DOHH2 (cell line): ENCODE measurements at regions not wholly inside any gene's neighbourhood (a gene's known extent, or its start where the extent isn't known, plus 50 kb on each side); places are given as distances from the start of the nearest gene placed in this dataset.

ENCODE experiments used
- H3F3A ChIP-seq: fragments of 200-600 bp; sonication (generic), shearing (Covaris generic); 2 replicates; pipeline ENCODE4 v1.6.0; 2016; ENCODE audit warnings: antibody characterized with exemption, mild to moderate bottlenecking; ENCODE audit not compliant: control insufficient read depth, insufficient read depth
- H3K27ac ChIP-seq: fragments of 200-600 bp; sonication (generic); 2 replicates; pipeline ENCODE4 v1.5.1; 2014; ENCODE audit warnings: low read depth, mild to moderate bottlenecking, low read length, moderate library complexity
- H3K27me3 ChIP-seq: fragments of 200-600 bp; sonication (generic); 2 replicates; pipeline ENCODE4 v1.6.1; 2014; ENCODE audit warnings: mild to moderate bottlenecking, low read length, mixed read lengths; ENCODE audit not compliant: control insufficient read depth
- H3K36me3 ChIP-seq: fragments of 200-600 bp; sonication (generic); 2 replicates; pipeline ENCODE4 v1.6.1; 2014; ENCODE audit warnings: mild to moderate bottlenecking, low read length, moderate library complexity, mixed read lengths; ENCODE audit not compliant: control insufficient read depth
- H3K4me1 ChIP-seq: fragments of 200-600 bp; sonication (generic); 2 replicates; pipeline ENCODE4 v1.6.1; 2014; ENCODE audit warnings: mild to moderate bottlenecking, low read length, mixed read lengths; ENCODE audit not compliant: control insufficient read depth
- H3K4me2 ChIP-seq: fragments of 200-600 bp; sonication (generic); 2 replicates; pipeline ENCODE4 v1.6.0; 2014; ENCODE audit warnings: mild to moderate bottlenecking, low read length, moderate library complexity
- H3K4me3 ChIP-seq: fragments of 200-600 bp; sonication (generic); 2 replicates; pipeline ENCODE4 v1.5.1; 2014; ENCODE audit warnings: mild to moderate bottlenecking, low read length, mixed read lengths
- H3K79me2 ChIP-seq: fragments of 200-600 bp; sonication (generic); 2 replicates; pipeline ENCODE4 v1.6.1; 2014; ENCODE audit warnings: mild to moderate bottlenecking, low read length, mixed read lengths; ENCODE audit not compliant: control insufficient read depth
- H3K9me2 ChIP-seq: fragments of 200-600 bp; sonication (generic); replicated peaks from 2 replicates; pipeline ENCODE4 v1.6.1; 2014; ENCODE audit warnings: mild to moderate bottlenecking, low read length, mixed read lengths; ENCODE audit not compliant: control insufficient read depth
- H3K9me3 ChIP-seq: fragments of 200-600 bp; sonication (generic); 2 replicates; pipeline ENCODE4 v1.6.1; 2014; ENCODE audit warnings: antibody characterized with exemption, low read length, mixed read lengths; ENCODE audit not compliant: control insufficient read depth, insufficient read depth
- H4K20me1 ChIP-seq: fragments of 200-600 bp; sonication (generic); 2 replicates; pipeline ENCODE4 v1.6.0; 2014; ENCODE audit warnings: low read depth, mild to moderate bottlenecking, antibody characterized with exemption, low read length, moderate library complexity; ENCODE audit not compliant: control insufficient read depth, insufficient read depth
- EZH2phosphoT487 ChIP-seq: fragments of 200-600 bp; sonication (generic); IDR thresholded peaks from 2 replicates; pipeline ENCODE4 v1.6.1; 2017; ENCODE audit warnings: borderline replicate concordance, mild to moderate bottlenecking, antibody characterized with exemption, low read length, moderate library complexity, mixed read lengths
- TF ChIP-seq, protein P1 (sequence below): fragments of 200-600 bp; sonication (generic); IDR thresholded peaks from one replicate; pipeline ENCODE4 v1.5.1; 2014; ENCODE audit warnings: antibody characterized with exemption, mild to moderate bottlenecking, low read depth, low read length; ENCODE audit not compliant: poor library complexity, severe bottlenecking

DNA sequence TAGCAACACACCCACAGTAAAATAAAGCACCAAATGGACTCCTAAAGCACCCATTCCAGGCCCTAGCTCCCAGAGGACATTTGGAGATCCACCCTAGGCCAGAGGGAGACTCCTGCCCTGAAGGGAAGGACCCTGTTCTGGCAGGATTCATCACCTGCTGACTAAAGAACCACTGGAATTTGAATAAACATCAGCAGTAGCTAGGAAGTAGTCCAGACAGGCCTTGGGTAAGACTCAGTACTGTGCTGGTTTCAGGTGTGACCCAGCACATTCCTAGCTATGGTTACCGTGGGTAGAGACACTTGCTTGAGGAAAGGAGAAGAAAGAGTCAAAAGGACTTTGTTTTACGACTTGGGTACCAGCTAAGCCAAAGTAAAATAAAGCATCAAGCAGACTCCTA is 92.7 kb upstream of the LRRC7 start:
- Histone ChIP-seq H3K9me2 (no peaks in the 10 kb centered on the region), H3K4me1 (no peaks in the 10 kb centered on the region), H3K4me2 (no peak overlapping the region), H3F3A (no peaks in the 10 kb centered on the region), H3K4me3 (no peak overlapping the region), H4K20me1 (no peaks in the 10 kb centered on the region), H3K79me2 (no peaks in the 10 kb centered on the region), H3K27me3 (no peaks in the 10 kb centered on the region), H3K9me3 (no peaks in the 10 kb centered on the region), H3K27ac (no peak overlapping the region), H3K36me3 (no peaks in the 10 kb centered on the region)
- TF ChIP-seq, protein P1, sequence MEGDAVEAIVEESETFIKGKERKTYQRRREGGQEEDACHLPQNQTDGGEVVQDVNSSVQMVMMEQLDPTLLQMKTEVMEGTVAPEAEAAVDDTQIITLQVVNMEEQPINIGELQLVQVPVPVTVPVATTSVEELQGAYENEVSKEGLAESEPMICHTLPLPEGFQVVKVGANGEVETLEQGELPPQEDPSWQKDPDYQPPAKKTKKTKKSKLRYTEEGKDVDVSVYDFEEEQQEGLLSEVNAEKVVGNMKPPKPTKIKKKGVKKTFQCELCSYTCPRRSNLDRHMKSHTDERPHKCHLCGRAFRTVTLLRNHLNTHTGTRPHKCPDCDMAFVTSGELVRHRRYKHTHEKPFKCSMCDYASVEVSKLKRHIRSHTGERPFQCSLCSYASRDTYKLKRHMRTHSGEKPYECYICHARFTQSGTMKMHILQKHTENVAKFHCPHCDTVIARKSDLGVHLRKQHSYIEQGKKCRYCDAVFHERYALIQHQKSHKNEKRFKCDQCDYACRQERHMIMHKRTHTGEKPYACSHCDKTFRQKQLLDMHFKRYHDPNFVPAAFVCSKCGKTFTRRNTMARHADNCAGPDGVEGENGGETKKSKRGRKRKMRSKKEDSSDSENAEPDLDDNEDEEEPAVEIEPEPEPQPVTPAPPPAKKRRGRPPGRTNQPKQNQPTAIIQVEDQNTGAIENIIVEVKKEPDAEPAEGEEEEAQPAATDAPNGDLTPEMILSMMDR, result no peak
- TF ChIP-seq EZH2phosphoT487, result no peak

DNA sequence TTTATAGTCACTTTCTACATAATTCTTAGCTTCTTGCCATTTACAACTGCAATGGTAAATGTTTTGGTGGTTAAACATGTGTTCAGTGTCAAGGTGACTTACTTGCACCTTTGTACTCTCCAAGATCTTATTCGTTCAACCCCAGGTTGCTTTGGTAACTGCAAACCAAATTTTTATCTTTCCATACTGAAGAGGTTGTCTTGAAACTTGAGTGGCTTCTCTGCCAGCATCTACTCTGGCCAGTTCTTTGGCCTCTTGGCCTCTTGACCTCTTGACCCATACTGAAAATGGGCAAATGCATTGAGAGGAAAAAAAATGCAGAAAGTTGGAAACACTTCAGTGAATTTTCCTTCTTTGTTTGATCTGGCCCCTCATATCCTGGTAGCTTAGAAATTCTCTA is 88.0 kb upstream of the LRRC7 start:
- Histone ChIP-seq H3K36me3 (no peaks in the 10 kb centered on the region), H3K4me3 (no peak overlapping the region), H3K27me3 (no peaks in the 10 kb centered on the region), H3K27ac (no peak overlapping the region), H4K20me1 (no peaks in the 10 kb centered on the region), H3K9me3 (no peaks in the 10 kb centered on the region), H3K9me2 (no peaks in the 10 kb centered on the region), H3K4me1 (no peaks in the 10 kb centered on the region), H3K79me2 (no peaks in the 10 kb centered on the region), H3K4me2 (no peak overlapping the region), H3F3A (no peaks in the 10 kb centered on the region)
- TF ChIP-seq, protein P1, result no peak
- TF ChIP-seq EZH2phosphoT487, result no peak

DNA sequence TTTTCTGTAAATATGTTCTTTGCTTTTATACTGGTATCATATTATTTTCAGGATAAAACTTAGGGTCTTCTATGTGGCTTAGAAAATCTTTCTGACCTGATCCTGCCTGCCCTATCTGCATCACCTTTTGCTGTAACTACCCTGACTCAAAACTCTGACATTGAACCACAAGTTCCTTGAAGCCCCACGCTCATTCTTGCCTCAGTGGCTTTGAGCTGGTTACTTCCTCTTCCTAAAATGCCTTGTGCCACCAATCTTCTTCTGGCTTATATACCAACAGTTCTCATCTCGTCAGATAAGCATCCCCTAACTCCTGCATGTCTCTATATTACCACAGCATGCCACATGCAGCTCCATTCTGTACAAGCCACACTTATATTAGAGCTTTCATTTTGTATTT is 84.5 kb upstream of the LRRC7 start:
- no peaks in the 10 kb centered on the region for H3K27me3 ChIP-seq
- H3K36me3 ChIP-seq, result no peaks in the 10 kb centered on the region
- no peaks in the 10 kb centered on the region for H3K9me2 ChIP-seq
- H3K4me3 ChIP-seq, result no peak overlapping the region
- TF ChIP-seq, protein P1, result no peak
- no peak for TF ChIP-seq EZH2phosphoT487
- H3K9me3 ChIP-seq, result no peaks in the 10 kb centered on the region
- no peaks in the 10 kb centered on the region for H4K20me1 ChIP-seq
- no peak overlapping the region for H3K4me2 ChIP-seq
- H3K27ac ChIP-seq, result no peak overlapping the region
- H3K79me2 ChIP-seq, result no peaks in the 10 kb centered on the region
- no peaks in the 10 kb centered on the region for H3K4me1 ChIP-seq
- no peaks in the 10 kb centered on the region for H3F3A ChIP-seq

DNA sequence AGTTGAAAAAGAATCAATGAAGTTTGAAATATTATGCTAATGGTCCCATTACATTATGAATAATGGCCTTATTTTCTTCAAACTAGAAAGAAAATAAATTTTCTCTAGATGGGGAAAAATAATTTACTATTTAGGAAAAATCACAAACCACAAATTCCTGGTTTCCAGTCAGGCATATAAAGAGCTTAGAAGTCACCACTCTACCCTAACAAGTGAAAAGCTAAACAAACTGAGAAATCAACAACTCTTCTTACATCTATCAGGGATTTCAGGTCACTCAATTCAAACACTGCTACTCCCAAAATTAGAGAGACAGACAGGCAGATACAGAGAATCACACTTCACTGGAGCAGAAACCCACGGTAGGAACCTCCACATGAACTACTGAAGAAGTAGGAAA is 82.1 kb upstream of the LRRC7 start:
- Histone ChIP-seq H3K79me2 (no peaks in the 10 kb centered on the region), H3K4me3 (no peak overlapping the region), H3F3A (no peaks in the 10 kb centered on the region), H4K20me1 (no peaks in the 10 kb centered on the region), H3K9me2 (no peaks in the 10 kb centered on the region), H3K4me2 (no peak overlapping the region), H3K9me3 (no peaks in the 10 kb centered on the region), H3K27me3 (no peaks in the 10 kb centered on the region), H3K36me3 (no peaks in the 10 kb centered on the region), H3K4me1 (no peaks in the 10 kb centered on the region), H3K27ac (no peak overlapping the region)
- no peak for TF ChIP-seq EZH2phosphoT487
- TF ChIP-seq, protein P1, result no peak
